WTC11 (cell line): ENCODE measurements at regions not wholly inside any gene's neighbourhood (a gene's known extent, or its start where the extent isn't known, plus 50 kb on each side); places are given as distances from the start of the nearest gene placed in this dataset.

Experiments
- ATAC-seq: fragments of 200-7000 bp; cut with Tn5 transposase; 2 replicates; pipeline ENCODE4 v1.10.0; 2021; ENCODE audit warnings: mild to moderate bottlenecking, moderate library complexity
- CTCF ChIA-PET: fragments of 300-600 bp; sonication (Branson Sonifier 250); formaldehyde crosslinking; loops from one replicate; lab custom pipeline; 2021; ENCODE audit warnings: antibody characterized with exemption; lab: Charles Lee
- POLR2A ChIA-PET: fragments of 350-600 bp; sonication (Branson Sonifier 250); formaldehyde crosslinking; loops from one replicate; lab custom pipeline; 2021; ENCODE audit warnings: antibody characterized with exemption; lab: Charles Lee
- DNase-seq: peaks from one replicate; pipeline ENCODE4 v3.0.0; 2021; ENCODE audit warnings: low spot score
- H3K27ac Mint-ChIP-seq: 2 replicates; pipeline ENCODE4 v1.8.0; 2021; ENCODE audit warnings: mixed read lengths
- H3K27me3 Mint-ChIP-seq: 2 replicates; pipeline ENCODE4 v1.8.0; 2021; ENCODE audit warnings: low read depth, mild to moderate bottlenecking, moderate library complexity, mixed read lengths
- H3K36me3 Mint-ChIP-seq: 2 replicates; pipeline ENCODE4 v1.8.0; 2021; ENCODE audit warnings: mixed read lengths
- H3K4me1 Mint-ChIP-seq: 2 replicates; pipeline ENCODE4 v1.8.0; 2022; ENCODE audit warnings: mixed read lengths
- H3K4me3 Mint-ChIP-seq: 2 replicates; pipeline ENCODE4 v1.8.0; 2021; ENCODE audit warnings: mild to moderate bottlenecking, moderate library complexity, mixed read lengths
- H3K9me3 Mint-ChIP-seq: 2 replicates; pipeline ENCODE4 v1.8.0; 2021; ENCODE audit warnings: mixed read lengths
- CBFB ChIP-seq: sonication (generic); formaldehyde crosslinking; IDR thresholded peaks from 2 replicates; pipeline ENCODE4 v1.8.1; 2022; ENCODE audit warnings: mild to moderate bottlenecking, low read depth, missing genetic modification reagents
- CREB1 ChIP-seq: sonication (generic); formaldehyde crosslinking; IDR thresholded peaks from 2 replicates; pipeline ENCODE4 v1.8.0; 2023; ENCODE audit warnings: mild to moderate bottlenecking, missing genetic modification reagents
- ETV6 ChIP-seq: sonication (generic); formaldehyde crosslinking; IDR thresholded peaks from 2 replicates; pipeline ENCODE4 v1.8.1; 2022; ENCODE audit warnings: mild to moderate bottlenecking, missing genetic modification reagents
- GABPB1 ChIP-seq: sonication (generic); formaldehyde crosslinking; IDR thresholded peaks from 2 replicates; pipeline ENCODE4 v1.8.1; 2023; ENCODE audit warnings: mild to moderate bottlenecking, missing genetic modification reagents
- NFYB ChIP-seq: sonication (generic); formaldehyde crosslinking; conservative IDR thresholded peaks from 2 replicates; pipeline ENCODE4 v1.8.0; 2022; ENCODE audit warnings: low read depth, missing genetic modification reagents
- PRRX2 ChIP-seq: fragments of 250-450 bp; sonication (Bioruptor Pico); IDR thresholded peaks from 2 replicates; pipeline ENCODE4 v1.8.0; 2021; ENCODE audit warnings: mild to moderate bottlenecking
- SOX15 ChIP-seq: fragments of 250-450 bp; sonication (Bioruptor Pico); IDR thresholded peaks from 2 replicates; pipeline ENCODE4 v1.9.0; 2021; ENCODE audit warnings: mild to moderate bottlenecking
- TF ChIP-seq, protein P1 (sequence below): sonication (generic); formaldehyde crosslinking; IDR thresholded peaks from 2 replicates; pipeline ENCODE4 v1.8.1; 2023; ENCODE audit warnings: mild to moderate bottlenecking, missing genetic modification reagents, moderate library complexity
- TF ChIP-seq, protein P2 (sequence below): sonication (generic); formaldehyde crosslinking; IDR thresholded peaks from 2 replicates; pipeline ENCODE4 v1.8.1; 2022; ENCODE audit warnings: missing genetic modification reagents, borderline replicate concordance
- TF ChIP-seq, protein P3 (sequence below): sonication (generic); formaldehyde crosslinking; IDR thresholded peaks from 2 replicates; pipeline ENCODE4 v1.8.1; 2023; ENCODE audit warnings: mild to moderate bottlenecking, missing genetic modification reagents, moderate library complexity
- TF ChIP-seq, protein P4 (sequence below): sonication (generic); formaldehyde crosslinking; IDR thresholded peaks from 2 replicates; pipeline ENCODE4 v1.8.1; 2022; ENCODE audit warnings: mild to moderate bottlenecking, moderate library complexity, missing genetic modification reagents
- TF ChIP-seq, protein P5 (sequence below): sonication (generic); formaldehyde crosslinking; IDR thresholded peaks from 2 replicates; pipeline ENCODE4 v1.8.0; 2022; ENCODE audit warnings: mild to moderate bottlenecking, missing genetic modification reagents
- TF ChIP-seq, protein P6 (sequence below): sonication (generic); formaldehyde crosslinking; IDR thresholded peaks from 2 replicates; pipeline ENCODE4 v1.8.1; 2023; ENCODE audit warnings: mild to moderate bottlenecking, missing genetic modification reagents
- TF ChIP-seq, protein P7 (sequence below): fragments of 250-450 bp; sonication (Bioruptor Pico); IDR thresholded peaks from 2 replicates; pipeline ENCODE4 v2.1.2; 2022; ENCODE audit warnings: mild to moderate bottlenecking, moderate library complexity
- TF ChIP-seq, protein P8 (sequence below): sonication (generic); formaldehyde crosslinking; IDR thresholded peaks from 2 replicates; pipeline ENCODE4 v1.8.0; 2023; ENCODE audit warnings: mild to moderate bottlenecking, missing genetic modification reagents
- TF ChIP-seq, protein P9 (sequence below): fragments of 250-450 bp; sonication (Bioruptor Pico); IDR thresholded peaks from 2 replicates; pipeline ENCODE4 v1.8.0; 2021; ENCODE audit warnings: mild to moderate bottlenecking

DNA sequence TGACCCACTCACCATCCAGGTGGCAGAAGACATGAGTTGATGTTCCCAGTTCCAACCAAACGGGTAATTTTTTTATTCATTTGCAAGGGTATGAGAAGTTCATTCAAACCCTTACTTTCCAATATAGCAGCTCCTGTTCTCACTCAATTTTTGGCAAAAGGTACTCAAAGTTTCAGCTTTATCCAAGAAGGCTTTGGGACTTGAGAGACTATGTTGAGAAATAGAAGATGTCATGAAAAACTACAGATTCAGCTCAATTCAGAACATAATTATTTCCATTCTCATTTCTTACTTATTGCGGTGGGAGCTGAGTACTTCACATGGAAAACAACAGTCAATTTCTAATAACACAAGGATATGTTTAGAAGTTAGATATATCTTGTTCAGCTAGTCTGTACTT, 162.3 kb downstream of the FNDC1 start (continued):
- TF ChIP-seq, protein P1, sequence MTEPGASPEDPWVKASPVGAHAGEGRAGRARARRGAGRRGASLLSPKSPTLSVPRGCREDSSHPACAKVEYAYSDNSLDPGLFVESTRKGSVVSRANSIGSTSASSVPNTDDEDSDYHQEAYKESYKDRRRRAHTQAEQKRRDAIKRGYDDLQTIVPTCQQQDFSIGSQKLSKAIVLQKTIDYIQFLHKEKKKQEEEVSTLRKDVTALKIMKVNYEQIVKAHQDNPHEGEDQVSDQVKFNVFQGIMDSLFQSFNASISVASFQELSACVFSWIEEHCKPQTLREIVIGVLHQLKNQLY: no peak
- TF ChIP-seq PRRX2 (CRISPR knock-in tag) (no peak), ETV6 (CRISPR knock-in tag) (no peak), CREB1 (CRISPR knock-in tag) (no peak)
- TF ChIP-seq, protein P2, sequence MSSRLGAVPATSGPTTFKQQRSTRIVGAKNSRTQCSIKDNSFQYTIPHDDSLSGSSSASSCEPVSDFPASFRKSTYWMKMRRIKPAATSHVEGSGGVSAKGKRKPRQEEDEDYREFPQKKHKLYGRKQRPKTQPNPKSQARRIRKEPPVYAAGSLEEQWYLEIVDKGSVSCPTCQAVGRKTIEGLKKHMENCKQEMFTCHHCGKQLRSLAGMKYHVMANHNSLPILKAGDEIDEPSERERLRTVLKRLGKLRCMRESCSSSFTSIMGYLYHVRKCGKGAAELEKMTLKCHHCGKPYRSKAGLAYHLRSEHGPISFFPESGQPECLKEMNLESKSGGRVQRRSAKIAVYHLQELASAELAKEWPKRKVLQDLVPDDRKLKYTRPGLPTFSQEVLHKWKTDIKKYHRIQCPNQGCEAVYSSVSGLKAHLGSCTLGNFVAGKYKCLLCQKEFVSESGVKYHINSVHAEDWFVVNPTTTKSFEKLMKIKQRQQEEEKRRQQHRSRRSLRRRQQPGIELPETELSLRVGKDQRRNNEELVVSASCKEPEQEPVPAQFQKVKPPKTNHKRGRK (CRISPR knock-in tag): no peak

DNA sequence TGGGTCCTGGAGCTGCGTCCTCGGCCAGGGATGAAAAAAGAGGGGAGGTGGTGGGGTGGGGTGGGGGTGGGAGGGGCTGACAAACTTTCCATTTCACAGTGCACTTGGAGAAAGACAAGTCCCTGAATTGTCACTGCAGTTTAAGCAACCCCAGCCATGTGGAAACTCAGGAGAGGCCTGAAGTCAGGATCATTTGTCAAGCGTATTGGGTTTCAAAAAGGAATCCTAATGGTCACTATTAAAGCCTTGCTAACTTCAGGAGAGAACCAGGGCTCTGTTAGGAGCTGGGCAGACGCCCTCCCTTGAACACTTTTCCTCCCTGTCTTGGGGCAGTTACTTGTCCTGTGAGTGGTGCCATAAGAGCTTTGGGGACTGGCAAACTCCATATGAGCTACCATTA, 159.9 kb downstream of the FNDC1 start:
- no peak overlapping the region for H3K4me3 Mint-ChIP-seq
- no peaks in the 10 kb centered on the region for H3K4me1 Mint-ChIP-seq
- POLR2A ChIA-PET: no interaction called here
- peaks cover 23% of the 10 kb centered on the region for H3K9me3 Mint-ChIP-seq
- H3K27ac Mint-ChIP-seq: no peak overlapping the region
- TF ChIP-seq NFYB (CRISPR knock-in tag) (no peak), CREB1 (CRISPR knock-in tag) (no peak), ETV6 (CRISPR knock-in tag) (no peak)
- TF ChIP-seq, protein P3, sequence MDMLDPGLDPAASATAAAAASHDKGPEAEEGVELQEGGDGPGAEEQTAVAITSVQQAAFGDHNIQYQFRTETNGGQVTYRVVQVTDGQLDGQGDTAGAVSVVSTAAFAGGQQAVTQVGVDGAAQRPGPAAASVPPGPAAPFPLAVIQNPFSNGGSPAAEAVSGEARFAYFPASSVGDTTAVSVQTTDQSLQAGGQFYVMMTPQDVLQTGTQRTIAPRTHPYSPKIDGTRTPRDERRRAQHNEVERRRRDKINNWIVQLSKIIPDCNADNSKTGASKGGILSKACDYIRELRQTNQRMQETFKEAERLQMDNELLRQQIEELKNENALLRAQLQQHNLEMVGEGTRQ (CRISPR knock-in tag): no peak
- TF ChIP-seq, protein P4, sequence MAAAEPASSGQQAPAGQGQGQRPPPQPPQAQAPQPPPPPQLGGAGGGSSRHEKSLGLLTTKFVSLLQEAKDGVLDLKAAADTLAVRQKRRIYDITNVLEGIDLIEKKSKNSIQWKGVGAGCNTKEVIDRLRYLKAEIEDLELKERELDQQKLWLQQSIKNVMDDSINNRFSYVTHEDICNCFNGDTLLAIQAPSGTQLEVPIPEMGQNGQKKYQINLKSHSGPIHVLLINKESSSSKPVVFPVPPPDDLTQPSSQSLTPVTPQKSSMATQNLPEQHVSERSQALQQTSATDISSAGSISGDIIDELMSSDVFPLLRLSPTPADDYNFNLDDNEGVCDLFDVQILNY (CRISPR knock-in tag): no peak
- no peaks in the 10 kb centered on the region; the same call in none of the 2 replicates for H3K27me3 Mint-ChIP-seq
- ATAC-seq (no peak), DNase-seq (no peak)
- H3K36me3 Mint-ChIP-seq: peaks cover 9% of the 10 kb centered on the region
- CTCF ChIA-PET: interaction anchor here (1.2 kb wide), 1 partner anchor 76 kb away, joined by 7 read pairs; no protein-coding TSS in a partner anchor

DNA sequence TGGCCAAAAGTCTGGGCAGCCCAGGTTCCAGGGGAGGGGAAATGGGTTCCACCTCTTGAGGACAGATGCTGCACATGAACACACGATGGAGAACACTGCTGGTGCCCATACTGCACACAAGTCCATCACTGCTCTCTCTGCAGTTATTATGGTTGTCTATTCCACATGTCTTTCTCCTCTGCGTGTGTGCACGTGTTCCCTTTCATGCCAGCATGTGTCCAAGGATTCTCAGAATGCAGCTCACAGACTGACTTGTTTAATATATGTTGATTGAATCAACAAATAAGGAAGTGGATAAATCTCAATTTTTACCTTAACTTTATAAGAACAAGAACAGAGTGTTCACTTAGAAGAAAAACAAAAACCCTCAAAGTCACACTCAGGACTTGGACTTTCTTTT, 158.9 kb downstream of the FNDC1 start:
- DNase-seq (no peak), ATAC-seq (no peak)
- peaks cover 6% of the 10 kb centered on the region; the same call in 1 of the 2 replicates for H3K36me3 Mint-ChIP-seq
- H3K9me3 Mint-ChIP-seq: peaks cover 14% of the 10 kb centered on the region
- no peak overlapping the region for H3K4me3 Mint-ChIP-seq
- ChIA-PET POLR2A (no interaction called here), CTCF (no interaction called here)
- no peak overlapping the region for H3K27ac Mint-ChIP-seq
- H3K4me1 Mint-ChIP-seq: no peaks in the 10 kb centered on the region
- TF ChIP-seq, protein P5, sequence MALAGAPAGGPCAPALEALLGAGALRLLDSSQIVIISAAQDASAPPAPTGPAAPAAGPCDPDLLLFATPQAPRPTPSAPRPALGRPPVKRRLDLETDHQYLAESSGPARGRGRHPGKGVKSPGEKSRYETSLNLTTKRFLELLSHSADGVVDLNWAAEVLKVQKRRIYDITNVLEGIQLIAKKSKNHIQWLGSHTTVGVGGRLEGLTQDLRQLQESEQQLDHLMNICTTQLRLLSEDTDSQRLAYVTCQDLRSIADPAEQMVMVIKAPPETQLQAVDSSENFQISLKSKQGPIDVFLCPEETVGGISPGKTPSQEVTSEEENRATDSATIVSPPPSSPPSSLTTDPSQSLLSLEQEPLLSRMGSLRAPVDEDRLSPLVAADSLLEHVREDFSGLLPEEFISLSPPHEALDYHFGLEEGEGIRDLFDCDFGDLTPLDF (CRISPR knock-in tag): no peak
- TF ChIP-seq, protein P6, sequence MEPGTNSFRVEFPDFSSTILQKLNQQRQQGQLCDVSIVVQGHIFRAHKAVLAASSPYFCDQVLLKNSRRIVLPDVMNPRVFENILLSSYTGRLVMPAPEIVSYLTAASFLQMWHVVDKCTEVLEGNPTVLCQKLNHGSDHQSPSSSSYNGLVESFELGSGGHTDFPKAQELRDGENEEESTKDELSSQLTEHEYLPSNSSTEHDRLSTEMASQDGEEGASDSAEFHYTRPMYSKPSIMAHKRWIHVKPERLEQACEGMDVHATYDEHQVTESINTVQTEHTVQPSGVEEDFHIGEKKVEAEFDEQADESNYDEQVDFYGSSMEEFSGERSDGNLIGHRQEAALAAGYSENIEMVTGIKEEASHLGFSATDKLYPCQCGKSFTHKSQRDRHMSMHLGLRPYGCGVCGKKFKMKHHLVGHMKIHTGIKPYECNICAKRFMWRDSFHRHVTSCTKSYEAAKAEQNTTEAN (CRISPR knock-in tag): no peak
- TF ChIP-seq, protein P7, sequence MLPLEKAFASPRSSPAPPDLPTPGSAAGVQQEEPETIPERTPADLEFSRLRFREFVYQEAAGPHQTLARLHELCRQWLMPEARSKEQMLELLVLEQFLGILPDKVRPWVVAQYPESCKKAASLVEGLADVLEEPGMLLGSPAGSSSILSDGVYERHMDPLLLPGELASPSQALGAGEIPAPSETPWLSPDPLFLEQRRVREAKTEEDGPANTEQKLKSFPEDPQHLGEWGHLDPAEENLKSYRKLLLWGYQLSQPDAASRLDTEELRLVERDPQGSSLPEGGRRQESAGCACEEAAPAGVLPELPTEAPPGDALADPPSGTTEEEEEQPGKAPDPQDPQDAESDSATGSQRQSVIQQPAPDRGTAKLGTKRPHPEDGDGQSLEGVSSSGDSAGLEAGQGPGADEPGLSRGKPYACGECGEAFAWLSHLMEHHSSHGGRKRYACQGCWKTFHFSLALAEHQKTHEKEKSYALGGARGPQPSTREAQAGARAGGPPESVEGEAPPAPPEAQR (CRISPR knock-in tag): no peak
- TF ChIP-seq CBFB (no peak), GABPB1 (CRISPR knock-in tag) (no peak), SOX15 (CRISPR knock-in tag) (no peak)
- TF ChIP-seq, protein P8, sequence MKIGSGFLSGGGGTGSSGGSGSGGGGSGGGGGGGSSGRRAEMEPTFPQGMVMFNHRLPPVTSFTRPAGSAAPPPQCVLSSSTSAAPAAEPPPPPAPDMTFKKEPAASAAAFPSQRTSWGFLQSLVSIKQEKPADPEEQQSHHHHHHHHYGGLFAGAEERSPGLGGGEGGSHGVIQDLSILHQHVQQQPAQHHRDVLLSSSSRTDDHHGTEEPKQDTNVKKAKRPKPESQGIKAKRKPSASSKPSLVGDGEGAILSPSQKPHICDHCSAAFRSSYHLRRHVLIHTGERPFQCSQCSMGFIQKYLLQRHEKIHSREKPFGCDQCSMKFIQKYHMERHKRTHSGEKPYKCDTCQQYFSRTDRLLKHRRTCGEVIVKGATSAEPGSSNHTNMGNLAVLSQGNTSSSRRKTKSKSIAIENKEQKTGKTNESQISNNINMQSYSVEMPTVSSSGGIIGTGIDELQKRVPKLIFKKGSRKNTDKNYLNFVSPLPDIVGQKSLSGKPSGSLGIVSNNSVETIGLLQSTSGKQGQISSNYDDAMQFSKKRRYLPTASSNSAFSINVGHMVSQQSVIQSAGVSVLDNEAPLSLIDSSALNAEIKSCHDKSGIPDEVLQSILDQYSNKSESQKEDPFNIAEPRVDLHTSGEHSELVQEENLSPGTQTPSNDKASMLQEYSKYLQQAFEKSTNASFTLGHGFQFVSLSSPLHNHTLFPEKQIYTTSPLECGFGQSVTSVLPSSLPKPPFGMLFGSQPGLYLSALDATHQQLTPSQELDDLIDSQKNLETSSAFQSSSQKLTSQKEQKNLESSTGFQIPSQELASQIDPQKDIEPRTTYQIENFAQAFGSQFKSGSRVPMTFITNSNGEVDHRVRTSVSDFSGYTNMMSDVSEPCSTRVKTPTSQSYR (CRISPR knock-in tag): no peak
- TF ChIP-seq, protein P9, sequence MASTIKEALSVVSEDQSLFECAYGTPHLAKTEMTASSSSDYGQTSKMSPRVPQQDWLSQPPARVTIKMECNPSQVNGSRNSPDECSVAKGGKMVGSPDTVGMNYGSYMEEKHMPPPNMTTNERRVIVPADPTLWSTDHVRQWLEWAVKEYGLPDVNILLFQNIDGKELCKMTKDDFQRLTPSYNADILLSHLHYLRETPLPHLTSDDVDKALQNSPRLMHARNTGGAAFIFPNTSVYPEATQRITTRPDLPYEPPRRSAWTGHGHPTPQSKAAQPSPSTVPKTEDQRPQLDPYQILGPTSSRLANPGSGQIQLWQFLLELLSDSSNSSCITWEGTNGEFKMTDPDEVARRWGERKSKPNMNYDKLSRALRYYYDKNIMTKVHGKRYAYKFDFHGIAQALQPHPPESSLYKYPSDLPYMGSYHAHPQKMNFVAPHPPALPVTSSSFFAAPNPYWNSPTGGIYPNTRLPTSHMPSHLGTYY (CRISPR knock-in tag): no peak
- no peaks in the 10 kb centered on the region; the same call in none of the 2 replicates for H3K27me3 Mint-ChIP-seq
